Esophagus squamous epithelium (tissue), 5 donors: ENCODE measurements at regions not wholly inside any gene's neighbourhood (a gene's known extent, or its start where the extent isn't known, plus 50 kb on each side); places are given as distances from the start of the nearest gene placed in this dataset.
"Not testable (repeated sequence)": the region's sequence is repeated elsewhere in the genome, so short reads cannot be mapped to it uniquely, and the experiment has no call there.

Experiments
- DNase-seq: peaks from one replicate; lab custom pipeline; 2025; lab: John Stamatoyannopoulos, UW
- H3K27ac ChIP-seq, 4 donors: fragments of 200-600 bp; sonication (generic); one replicate each; pipeline ENCODE4 v1.5.1; 2016 to 2019; ENCODE audit warnings: mild to moderate bottlenecking in 1 of 4
- H3K27me3 ChIP-seq, 4 donors: fragments of 200-600 bp; sonication (generic); 1 replicate in 3 of 4; 2 replicates in 1 of 4; pipeline versions ENCODE4 v1.5.1 to v1.6.0; 2017 to 2021; ENCODE audit warnings: antibody characterized with exemption in 1 of 4
- H3K36me3 ChIP-seq, 3 donors: fragments of 200-600 bp; sonication (generic); one replicate each; pipeline ENCODE4 v1.5.1; 2016 to 2019
- H3K4me1 ChIP-seq, 3 donors: fragments of 200-600 bp; sonication (generic); one replicate each; pipeline ENCODE4 v1.5.1; 2017 to 2019
- H3K4me3 ChIP-seq, 4 donors: fragments of 200-600 bp; sonication (generic); 1 replicate in 3 of 4; 2 replicates in 1 of 4; pipeline ENCODE4 v1.5.1; 2016 to 2019; ENCODE audit warnings: mild to moderate bottlenecking in 2 of 4, moderate library complexity in 1 of 4
- H3K9me3 ChIP-seq, 3 donors: fragments of 200-600 bp; sonication (generic); one replicate each; pipeline ENCODE4 v1.5.1; 2016 to 2019
- POLR2A ChIP-seq, 4 donors: fragments of 450-650 bp; IDR thresholded peaks; one replicate each; pipeline ENCODE4 v1.6.1; 2017; ENCODE audit warnings: antibody characterized with exemption in 4 of 4, mild to moderate bottlenecking in 4 of 4, moderate library complexity in 3 of 4
- WGBS, 2 donors: methylation state at CpG; one replicate each; pipeline ENCODE4 v1.1.5; 2018; 5-methylcytosine and 5-hydroxymethylcytosine counted together
- intact Hi-C: fragments of 100-400 bp; cut with DNase I; formaldehyde crosslinking; loops from one replicate; pipeline ENCODE4 v1.15.0; 2022
- TF ChIP-seq, protein P1 (sequence below), 6 experiments: fragments of 450-650 bp in 4 of 6; fragments of 200-600 bp in 2 of 6; sonication (generic) in 2 of 6; IDR thresholded peaks; one replicate each; pipeline ENCODE4 v1.5.1; 2016 to 2019; ENCODE audit warnings: antibody characterized with exemption in 6 of 6, mild to moderate bottlenecking in 4 of 6, moderate library complexity in 4 of 6
- donor health status: DM: yes; HTN: yes; CAD: no.

DNA sequence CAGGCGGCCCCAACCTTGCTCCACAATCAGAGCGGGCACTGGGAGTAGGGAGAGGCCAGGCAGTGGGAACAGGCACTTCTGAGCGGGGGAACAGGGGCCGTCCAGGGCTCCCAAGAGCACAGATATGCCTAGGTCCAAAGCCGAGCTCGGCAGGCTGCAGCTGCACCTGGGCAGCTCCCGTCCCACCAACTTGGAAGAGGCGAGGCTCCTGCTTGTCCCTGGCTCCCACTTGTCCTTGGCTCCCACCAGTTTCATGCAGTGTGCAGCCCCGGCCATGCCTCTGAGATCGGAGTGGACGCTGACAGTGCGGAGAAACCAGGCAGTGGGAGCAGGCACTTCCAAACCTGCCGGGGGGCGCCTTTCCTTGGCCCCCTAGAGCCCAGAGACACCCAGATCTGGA is 84.0 kb upstream of the XAGE2 start:
- TF ChIP-seq POLR2A (IDR thresholded peaks at IDR 0.05), result no peak
- TF ChIP-seq, protein P1, sequence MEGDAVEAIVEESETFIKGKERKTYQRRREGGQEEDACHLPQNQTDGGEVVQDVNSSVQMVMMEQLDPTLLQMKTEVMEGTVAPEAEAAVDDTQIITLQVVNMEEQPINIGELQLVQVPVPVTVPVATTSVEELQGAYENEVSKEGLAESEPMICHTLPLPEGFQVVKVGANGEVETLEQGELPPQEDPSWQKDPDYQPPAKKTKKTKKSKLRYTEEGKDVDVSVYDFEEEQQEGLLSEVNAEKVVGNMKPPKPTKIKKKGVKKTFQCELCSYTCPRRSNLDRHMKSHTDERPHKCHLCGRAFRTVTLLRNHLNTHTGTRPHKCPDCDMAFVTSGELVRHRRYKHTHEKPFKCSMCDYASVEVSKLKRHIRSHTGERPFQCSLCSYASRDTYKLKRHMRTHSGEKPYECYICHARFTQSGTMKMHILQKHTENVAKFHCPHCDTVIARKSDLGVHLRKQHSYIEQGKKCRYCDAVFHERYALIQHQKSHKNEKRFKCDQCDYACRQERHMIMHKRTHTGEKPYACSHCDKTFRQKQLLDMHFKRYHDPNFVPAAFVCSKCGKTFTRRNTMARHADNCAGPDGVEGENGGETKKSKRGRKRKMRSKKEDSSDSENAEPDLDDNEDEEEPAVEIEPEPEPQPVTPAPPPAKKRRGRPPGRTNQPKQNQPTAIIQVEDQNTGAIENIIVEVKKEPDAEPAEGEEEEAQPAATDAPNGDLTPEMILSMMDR (IDR thresholded peaks at IDR 0.05), result no peak
- Histone ChIP-seq H3K4me3 (no peak overlapping the region), H3K27ac (no peak overlapping the region), H3K4me1 (no peaks in the 10 kb centered on the region), H3K27me3 (no peaks in the 10 kb centered on the region), H3K9me3 (peaks cover 0 to 6% (median 0%) of the 10 kb centered on the region in 3 donors), H3K36me3 (no peaks in the 10 kb centered on the region)
- intact Hi-C loops, result no loop called here
- no peak for DNase-seq
- 37% methylated on average over 2 of the region's 14 CpGs; no CpG with 5 or more reads in 1 of the 2 donors for WGBS, 2 donors

DNA sequence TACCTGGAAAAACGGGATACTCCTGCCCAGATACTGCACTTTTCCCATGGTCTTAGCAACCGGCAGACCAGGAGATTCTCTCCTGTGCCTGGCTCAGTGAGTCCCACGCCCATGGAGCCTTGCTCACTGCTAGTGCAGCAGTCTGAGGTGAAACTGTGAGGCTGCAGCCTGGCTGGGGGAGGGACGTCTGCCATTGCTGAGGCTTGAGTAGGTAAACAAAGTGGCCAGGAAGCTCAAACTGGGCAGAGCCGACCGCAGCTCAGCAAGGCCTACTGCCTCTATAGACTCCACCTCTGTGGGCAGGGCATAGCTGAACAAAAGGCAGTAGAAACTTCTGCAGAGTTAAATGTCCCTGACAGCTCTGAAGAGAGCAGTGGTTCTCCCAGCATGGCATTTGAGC is 69.9 kb upstream of the XAGE2 start:
- H3K4me1 ChIP-seq, H3K27me3 ChIP-seq, H3K9me3 ChIP-seq, H3K36me3 ChIP-seq, H3K27ac ChIP-seq, H3K4me3 ChIP-seq, DNase-seq, intact Hi-C loops: not testable (repeated sequence)
- no CpG with 5 or more reads among the region's 6 CpGs for WGBS, 2 donors

DNA sequence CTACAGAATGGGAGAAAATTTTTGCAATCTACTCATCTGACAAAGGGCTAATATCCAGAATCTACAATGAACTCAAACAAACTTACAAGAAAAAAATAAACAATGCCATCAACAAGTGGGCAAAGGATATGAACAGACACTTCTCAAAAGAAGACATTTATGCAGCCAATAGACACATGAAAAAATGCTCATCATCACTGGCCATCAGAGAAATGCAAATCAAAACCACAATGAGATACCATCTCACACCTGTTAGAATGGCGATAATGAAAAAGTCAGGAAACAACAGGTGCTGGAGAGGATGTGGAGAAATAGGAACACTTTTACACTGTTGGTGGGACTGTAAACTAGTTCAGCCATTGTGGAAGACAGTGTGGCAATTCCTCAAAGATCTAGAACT is 60.3 kb upstream of the XAGE2 start:
- intact Hi-C loops, DNase-seq: not testable (repeated sequence)

More for the DNA sequence above, 60.3 kb upstream of the XAGE2 start:
- 71 to 88% methylated on average over 1 of the region's 1 CpG for WGBS, 2 donors
- not testable (repeated sequence) for H3K4me3 ChIP-seq, H3K4me1 ChIP-seq, H3K27me3 ChIP-seq, H3K36me3 ChIP-seq, H3K27ac ChIP-seq, H3K9me3 ChIP-seq
